T-helper 17 cell (primary cell): ENCODE measurements at regions not wholly inside any gene's neighbourhood (a gene's known extent, or its start where the extent isn't known, plus 50 kb on each side); places are given as distances from the start of the nearest gene placed in this dataset.

ENCODE experiments used
- ATAC-seq: fragments of 150-1000 bp; cut with Tn5 transposase; 2 replicates; pipeline ENCODE4 v1.10.0; 2021; ENCODE audit warnings: mild to moderate bottlenecking, moderate library complexity
- DNase-seq, 3 donors: peaks; one replicate each; pipeline versions ENCODE4 v3.0.0 to v3.0.0-alpha.2; 2020 to 2021
- H3K9me3 ChIP-seq: one replicate; pipeline ENCODE4 v1.7.0; 2013; ENCODE audit warnings: low read length, mild to moderate bottlenecking; ENCODE audit not compliant: control insufficient read depth, poor library complexity, severe bottlenecking
- H3K27ac Mint-ChIP-seq: one replicate; pipeline ENCODE4 v1.8.0; 2022; ENCODE audit warnings: mild to moderate bottlenecking, moderate library complexity, mixed read lengths
- H3K27me3 Mint-ChIP-seq: one replicate; pipeline ENCODE4 v1.8.0; 2022; ENCODE audit warnings: mixed read lengths
- H3K36me3 Mint-ChIP-seq: one replicate; pipeline ENCODE4 v1.8.0; 2022; ENCODE audit warnings: low read depth, mixed read lengths
- H3K4me1 Mint-ChIP-seq: one replicate; pipeline ENCODE4 v1.8.0; 2022; ENCODE audit warnings: mild to moderate bottlenecking, mixed read lengths
- H3K4me3 Mint-ChIP-seq: one replicate; pipeline ENCODE4 v1.8.0; 2022; ENCODE audit warnings: mild to moderate bottlenecking, moderate library complexity, mixed read lengths

DNA sequence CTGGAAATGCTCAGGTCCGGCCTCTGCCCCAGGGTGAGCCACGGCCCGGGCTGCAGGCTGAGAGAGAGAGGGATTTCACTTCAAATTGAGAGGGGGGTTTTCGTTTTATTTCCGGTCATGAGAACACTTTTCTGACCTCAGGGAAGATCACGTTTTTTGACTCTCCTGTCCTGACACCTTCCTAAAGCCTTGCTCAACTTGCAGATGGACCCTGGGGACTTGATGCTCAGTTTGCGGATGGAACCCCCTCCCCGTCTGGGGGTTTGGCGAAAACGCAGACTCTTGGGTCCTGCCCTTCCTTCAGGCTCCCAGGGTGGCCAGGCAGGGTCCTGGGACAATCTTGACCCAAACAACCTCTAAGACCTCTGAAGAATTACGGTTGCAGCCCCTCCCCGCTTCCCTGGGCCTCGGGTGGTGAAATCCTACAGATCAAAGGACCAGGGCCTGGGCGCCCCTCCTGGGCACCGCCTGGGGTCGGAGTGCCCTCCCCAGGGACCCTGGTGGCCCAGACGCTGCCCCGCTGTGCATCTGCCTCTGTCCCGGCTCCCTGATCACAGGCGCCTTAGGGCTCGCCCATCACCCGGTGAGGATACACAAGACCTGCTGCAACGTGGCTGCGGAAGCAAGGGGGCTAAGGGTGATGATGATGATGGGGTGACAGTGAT, 148.2 kb downstream of the ERMARD start:
- Mint-ChIP-seq H3K36me3 (peaks cover 4% of the 10 kb centered on the region), H3K4me3 (no peak overlapping the region), H3K4me1 (no peaks in the 10 kb centered on the region), H3K27ac (no peak overlapping the region), H3K27me3 (no peaks in the 10 kb centered on the region)
- no peak for ATAC-seq
- DNase-seq = no peak
- no peaks in the 10 kb centered on the region for H3K9me3 ChIP-seq

DNA sequence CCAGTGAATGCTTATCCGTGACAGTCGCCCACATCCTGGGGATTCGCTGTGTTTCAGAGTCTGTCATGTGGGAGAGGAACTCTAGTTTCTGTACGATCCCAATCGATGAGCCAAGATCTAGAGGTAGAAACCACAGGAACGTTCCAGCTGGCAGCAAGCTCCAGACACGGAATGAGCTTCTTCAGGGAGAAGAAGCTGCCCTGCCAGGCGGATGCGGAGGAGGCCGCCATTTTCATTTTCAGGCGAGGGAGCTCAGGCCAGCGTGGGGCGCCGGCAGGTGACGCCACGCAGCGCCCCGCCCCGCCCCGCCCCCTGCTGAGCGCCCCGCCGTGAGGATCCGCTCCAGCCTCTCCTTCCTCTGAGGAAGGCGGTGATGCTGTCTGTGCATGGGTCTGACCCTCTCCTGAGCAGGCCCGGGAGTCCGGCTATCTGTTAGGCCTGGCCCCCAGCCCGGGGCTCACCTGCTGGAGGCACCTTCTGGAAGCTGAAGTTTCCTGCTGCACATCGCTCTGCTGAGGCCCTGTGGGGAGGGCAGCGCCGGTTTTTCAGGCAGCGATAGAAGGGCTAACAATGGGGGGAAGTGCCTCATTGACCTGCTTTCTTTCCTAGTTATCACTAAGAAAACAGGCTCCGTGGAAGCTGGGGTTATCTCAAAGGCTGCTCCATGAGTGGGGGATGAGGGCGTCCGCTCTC, 147.5 kb downstream of the ERMARD start:
- DNase-seq (no peak), ATAC-seq (no peak)
- Mint-ChIP-seq H3K4me1 (no peaks in the 10 kb centered on the region), H3K36me3 (peaks cover 4% of the 10 kb centered on the region), H3K4me3 (no peak overlapping the region), H3K27me3 (no peaks in the 10 kb centered on the region), H3K27ac (no peak overlapping the region)
- H3K9me3 ChIP-seq = no peaks in the 10 kb centered on the region

DNA sequence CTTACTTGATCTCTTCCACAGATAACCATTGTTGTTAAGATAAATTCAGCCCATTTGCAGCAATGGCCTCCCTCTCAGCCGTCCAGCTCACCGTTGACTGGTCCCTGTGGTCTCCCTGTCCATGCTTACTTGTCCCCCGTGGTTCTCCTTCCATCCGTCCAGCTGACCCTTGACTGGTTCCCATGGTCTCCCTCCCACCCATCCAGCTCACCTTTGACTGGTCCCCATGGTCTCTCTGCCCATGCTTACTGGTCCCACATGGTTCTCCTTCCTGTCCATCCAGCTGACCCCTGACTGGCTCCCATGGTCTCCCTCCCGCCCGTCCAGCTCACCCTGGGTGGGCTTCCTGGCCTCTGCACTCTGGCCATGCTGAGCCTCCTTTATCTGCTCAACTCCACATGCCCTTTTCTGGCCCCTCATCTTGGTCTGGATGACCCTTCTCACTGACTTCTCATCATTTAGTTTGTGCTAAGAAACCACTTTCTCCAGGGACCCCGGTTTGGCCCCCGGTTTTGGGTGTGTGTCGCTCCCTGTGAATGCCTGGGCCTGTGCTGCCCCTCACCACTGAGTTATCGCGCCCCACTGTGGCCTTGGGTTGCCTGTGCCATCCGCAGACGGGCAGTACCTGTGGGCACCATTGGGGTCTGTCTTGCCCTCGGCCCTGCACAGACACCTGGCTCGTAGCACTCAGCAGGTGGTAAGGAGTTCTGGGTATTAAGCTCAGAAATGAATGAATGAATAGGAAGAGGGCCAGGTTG, 146.4 kb downstream of the ERMARD start:
- no peaks in the 10 kb centered on the region for H3K27me3 Mint-ChIP-seq
- H3K36me3 Mint-ChIP-seq = peaks cover 4% of the 10 kb centered on the region
- DNase-seq (no peak), ATAC-seq (no peak)
- H3K9me3 ChIP-seq = no peaks in the 10 kb centered on the region
- no peaks in the 10 kb centered on the region for H3K4me1 Mint-ChIP-seq
- no peak overlapping the region for H3K27ac Mint-ChIP-seq
- no peak overlapping the region for H3K4me3 Mint-ChIP-seq

DNA sequence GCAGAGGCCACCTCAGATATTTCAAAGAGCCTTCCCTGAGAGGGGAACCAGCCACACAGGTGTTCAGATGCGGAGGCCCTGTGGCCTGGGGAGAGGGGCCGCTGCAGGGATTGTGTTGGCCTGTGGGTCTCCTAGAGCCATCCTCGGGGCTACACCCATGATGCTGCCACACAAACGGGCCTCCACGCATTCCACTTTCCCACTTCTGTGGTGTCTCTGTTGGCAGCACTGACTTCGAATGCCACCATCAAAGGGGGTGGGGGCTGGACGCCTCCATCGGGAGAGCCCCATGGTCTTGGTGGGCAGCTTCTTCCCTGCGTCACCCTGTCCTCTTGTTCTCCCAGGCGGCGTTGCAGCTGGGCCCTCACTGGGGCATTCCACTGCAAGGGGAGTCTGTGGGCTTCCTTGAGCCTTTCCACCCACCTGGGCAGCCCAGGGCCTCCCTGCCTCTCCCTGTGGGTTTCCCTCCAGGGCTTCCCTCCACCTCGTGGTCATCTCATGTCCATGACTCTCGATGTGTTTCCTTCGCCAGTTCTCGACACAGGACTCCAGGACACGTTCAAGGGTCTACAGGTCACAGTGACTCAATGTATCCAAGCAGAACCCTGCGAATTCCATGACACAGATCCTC, 145.5 kb downstream of the ERMARD start:
- peaks cover 4% of the 10 kb centered on the region for H3K36me3 Mint-ChIP-seq
- DNase-seq (no peak), ATAC-seq (no peak)
- no peak overlapping the region for H3K27ac Mint-ChIP-seq
- no peaks in the 10 kb centered on the region for H3K27me3 Mint-ChIP-seq
- no peaks in the 10 kb centered on the region for H3K4me1 Mint-ChIP-seq
- no peaks in the 10 kb centered on the region for H3K9me3 ChIP-seq
- no peak overlapping the region for H3K4me3 Mint-ChIP-seq

DNA sequence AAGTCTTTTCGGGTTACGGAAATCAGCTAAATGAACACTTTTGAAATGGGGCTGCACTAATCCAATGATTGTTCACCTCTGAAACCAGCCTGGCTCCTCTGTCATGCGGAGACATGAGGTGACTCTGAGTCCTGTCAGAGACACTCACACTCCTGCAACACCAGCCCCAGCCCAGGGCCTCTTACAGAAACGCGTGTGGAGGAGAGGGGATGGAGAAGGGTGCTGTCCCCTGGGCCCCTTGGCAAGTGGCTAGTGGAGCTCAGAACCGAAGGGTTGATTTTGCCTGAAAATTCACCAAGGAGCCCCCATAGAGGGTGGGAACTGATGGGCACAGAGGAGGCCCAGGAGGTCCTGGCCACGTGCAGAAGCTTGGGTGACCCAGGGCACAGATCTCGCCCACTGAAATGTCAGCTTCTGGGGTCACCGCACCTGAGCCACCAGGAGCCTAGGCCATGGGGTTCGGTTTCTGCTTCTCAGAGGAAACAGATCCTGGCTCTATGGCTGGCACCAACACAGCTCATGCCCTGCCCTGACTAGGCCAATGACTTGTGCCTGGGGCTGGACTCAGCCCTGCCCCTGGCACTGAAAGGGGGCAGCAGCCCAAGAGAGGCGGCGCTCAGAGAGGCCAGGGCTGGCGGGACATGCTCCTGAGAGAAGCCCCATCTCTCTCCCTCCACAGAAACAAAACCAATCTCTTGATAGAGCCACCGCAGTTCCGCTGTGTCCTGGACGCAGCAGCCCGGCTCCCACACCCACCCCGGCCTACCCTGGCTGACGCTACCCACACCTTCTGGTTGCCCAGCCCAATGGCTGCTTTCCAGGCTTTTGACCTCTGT, 144.7 kb downstream of the ERMARD start:
- Mint-ChIP-seq H3K36me3 (peaks cover 4% of the 10 kb centered on the region), H3K27ac (no peak overlapping the region), H3K4me3 (no peak overlapping the region), H3K4me1 (no peaks in the 10 kb centered on the region), H3K27me3 (no peaks in the 10 kb centered on the region)
- no peaks in the 10 kb centered on the region for H3K9me3 ChIP-seq
- DNase-seq (no peak), ATAC-seq (no peak)

DNA sequence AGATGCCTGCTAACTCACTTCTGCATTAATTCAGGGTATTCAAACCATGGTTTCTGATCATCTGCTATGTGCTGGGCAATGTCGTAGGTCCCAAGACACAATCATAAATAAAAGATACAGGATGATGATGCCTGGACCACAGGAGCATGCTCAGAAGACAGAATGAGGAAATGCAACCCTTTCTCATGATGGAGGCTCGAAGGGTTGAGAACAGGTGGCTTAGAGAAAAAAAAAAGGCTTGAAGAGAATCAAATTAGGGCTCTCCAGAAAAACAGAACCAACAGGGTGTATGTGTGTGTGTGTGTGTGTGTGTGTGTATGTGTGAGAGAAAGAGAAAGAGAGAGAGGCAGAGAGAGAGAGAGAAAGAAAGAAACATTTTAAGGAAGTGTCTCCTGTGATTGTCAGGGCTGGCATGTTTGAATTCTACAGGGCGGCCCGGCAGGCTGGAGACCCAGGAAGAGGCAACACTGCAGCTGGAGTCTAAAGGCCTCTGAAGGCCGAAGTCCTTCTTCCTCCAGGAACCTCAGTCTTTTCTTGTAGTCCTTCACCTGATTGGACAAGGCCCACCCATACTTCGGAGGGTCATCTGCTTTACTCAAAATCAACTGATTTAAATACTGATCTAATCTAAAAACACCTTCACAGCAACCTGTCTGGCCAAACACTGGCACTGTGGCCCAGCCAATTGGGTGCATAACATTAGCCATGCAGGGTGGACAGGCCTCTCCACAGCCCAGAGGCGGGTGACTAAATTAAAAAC, 143.8 kb downstream of the ERMARD start:
- Mint-ChIP-seq H3K27ac (no peak overlapping the region), H3K27me3 (no peaks in the 10 kb centered on the region), H3K4me1 (no peaks in the 10 kb centered on the region), H3K4me3 (no peak overlapping the region), H3K36me3 (peaks cover 4% of the 10 kb centered on the region)
- no peaks in the 10 kb centered on the region for H3K9me3 ChIP-seq
- DNase-seq (no peak), ATAC-seq (no peak)

DNA sequence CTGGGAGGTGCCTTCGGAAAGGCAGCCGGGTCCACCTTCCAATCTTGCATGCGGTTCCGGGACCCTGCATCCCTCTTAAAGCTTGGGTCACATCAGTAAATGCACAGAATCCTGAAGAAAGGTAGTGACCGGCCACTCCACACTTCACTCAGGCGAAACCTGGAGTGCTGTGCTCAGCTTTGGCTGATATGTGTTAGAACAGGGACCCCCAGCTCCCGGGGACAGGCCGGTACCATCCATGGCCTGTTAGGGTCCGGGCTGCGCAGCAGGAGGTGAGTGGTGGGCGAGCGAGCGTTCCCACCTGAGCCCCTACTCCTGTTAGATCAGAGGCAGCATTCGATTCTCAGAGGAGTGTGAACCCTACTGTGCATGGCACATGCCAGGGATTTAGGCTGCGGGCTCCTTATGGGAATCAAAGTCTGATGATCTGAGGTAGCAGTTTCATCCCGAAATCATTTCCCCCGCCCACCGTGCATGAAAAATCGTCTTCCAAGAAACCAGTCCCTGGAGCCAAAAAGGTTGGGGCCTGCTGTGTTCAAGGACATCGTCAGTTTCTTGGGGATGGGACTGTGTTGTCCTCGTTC, 143.0 kb downstream of the ERMARD start:
- Mint-ChIP-seq H3K27me3 (peaks cover under 1% of the 10 kb centered on the region), H3K27ac (no peak overlapping the region), H3K4me1 (no peaks in the 10 kb centered on the region), H3K4me3 (no peak overlapping the region), H3K36me3 (no peaks in the 10 kb centered on the region)
- ATAC-seq (no peak), DNase-seq (no peak)
- no peaks in the 10 kb centered on the region for H3K9me3 ChIP-seq

DNA sequence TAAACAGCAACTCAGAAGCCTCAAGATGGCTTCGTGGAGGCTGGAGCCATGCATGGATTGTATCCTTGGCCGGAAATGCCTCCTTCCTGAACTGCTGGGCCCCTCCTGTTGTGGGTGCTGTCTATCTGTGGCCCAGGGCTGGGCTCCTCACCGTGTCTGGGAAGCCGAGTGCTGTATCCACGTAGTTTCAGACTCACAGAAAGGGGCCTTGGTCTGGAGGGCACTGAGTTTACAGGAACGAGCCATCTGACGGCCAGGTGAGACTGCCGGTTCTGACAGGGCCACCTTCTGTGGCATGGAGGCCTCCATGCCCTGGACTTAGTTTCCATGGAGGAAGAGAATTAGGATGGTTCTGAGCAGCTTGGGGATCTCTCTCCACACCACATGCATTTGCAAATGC, 142.2 kb downstream of the ERMARD start:
- no peaks in the 10 kb centered on the region for H3K9me3 ChIP-seq
- Mint-ChIP-seq H3K27me3 (peaks cover 8% of the 10 kb centered on the region), H3K4me3 (no peak overlapping the region), H3K27ac (no peak overlapping the region), H3K4me1 (no peaks in the 10 kb centered on the region), H3K36me3 (no peaks in the 10 kb centered on the region)
- DNase-seq (no peak), ATAC-seq (no peak)

DNA sequence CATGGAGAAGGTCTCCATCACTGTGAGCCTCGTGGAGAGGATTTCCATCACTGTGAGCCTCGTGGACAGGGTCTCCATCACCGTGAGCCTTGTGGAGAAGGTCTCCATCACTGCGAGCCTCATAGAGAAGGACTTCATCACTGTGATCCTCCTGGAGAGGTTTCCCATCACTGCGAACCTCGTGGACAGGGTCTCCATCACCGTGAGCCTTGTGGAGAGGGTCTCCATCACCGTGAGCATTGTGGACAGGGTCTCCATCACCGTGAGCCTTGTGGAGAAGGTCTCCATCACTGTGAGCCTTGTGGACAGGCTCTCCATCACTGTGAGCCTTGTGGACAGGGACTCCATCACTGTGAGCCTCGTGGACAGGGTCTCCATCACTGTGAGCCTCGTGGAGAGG, 140.4 kb downstream of the ERMARD start:
- Mint-ChIP-seq H3K4me1 (no peaks in the 10 kb centered on the region), H3K36me3 (no peaks in the 10 kb centered on the region), H3K27me3 (peaks cover 22% of the 10 kb centered on the region), H3K4me3 (no peak overlapping the region), H3K27ac (no peak overlapping the region)
- ATAC-seq = no peak
- no peak for DNase-seq
- no peaks in the 10 kb centered on the region for H3K9me3 ChIP-seq

DNA sequence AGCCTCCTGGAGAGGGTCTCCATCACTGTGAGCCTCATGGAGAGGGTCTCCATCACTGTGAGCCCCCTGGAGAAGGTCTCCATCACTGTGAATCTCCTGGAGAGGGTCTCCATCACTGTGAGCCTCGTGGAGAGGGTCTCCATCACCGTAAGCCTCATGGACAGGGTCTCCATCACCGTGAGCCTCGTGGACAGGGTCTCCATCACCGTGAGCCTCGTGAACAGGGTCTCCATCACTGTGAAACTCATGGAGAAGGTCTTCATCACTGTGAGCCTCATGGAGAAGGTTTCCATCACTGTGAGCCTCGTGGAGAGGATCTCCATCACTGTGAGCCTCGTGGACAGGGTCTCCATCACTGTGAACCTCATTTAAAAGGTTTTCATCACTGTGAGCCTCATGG, 140.0 kb downstream of the ERMARD start:
- Mint-ChIP-seq H3K27ac (no peak overlapping the region), H3K27me3 (peaks cover 24% of the 10 kb centered on the region), H3K36me3 (no peaks in the 10 kb centered on the region), H3K4me3 (no peak overlapping the region), H3K4me1 (no peaks in the 10 kb centered on the region)
- ATAC-seq (no peak), DNase-seq (no peak)
- H3K9me3 ChIP-seq = no peaks in the 10 kb centered on the region

DNA sequence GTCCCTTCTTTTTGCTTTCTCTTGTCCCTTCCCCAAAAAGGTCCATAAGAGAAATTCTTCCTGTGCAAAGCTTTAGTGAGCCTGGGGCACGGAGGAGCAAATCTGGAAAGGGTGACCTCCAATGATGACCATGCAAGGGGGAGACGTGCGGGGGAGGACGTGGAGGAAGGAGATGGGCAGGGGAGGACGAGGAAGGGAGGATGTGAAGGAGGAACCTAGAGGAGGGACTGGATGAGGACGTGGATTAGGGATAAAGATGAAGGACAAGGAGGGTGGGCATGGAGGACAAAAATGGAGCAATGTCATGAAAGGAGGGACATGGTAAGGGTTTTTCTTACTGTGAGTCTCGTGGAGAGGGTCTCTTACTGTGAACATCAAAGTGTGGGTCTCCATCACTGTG, 139.5 kb downstream of the ERMARD start:
- H3K4me1 Mint-ChIP-seq = no peaks in the 10 kb centered on the region
- DNase-seq (no peak), ATAC-seq (no peak)
- H3K27me3 Mint-ChIP-seq = peaks cover 24% of the 10 kb centered on the region
- no peak overlapping the region for H3K4me3 Mint-ChIP-seq
- no peaks in the 10 kb centered on the region for H3K9me3 ChIP-seq
- H3K27ac Mint-ChIP-seq = no peak overlapping the region
- H3K36me3 Mint-ChIP-seq = no peaks in the 10 kb centered on the region

DNA sequence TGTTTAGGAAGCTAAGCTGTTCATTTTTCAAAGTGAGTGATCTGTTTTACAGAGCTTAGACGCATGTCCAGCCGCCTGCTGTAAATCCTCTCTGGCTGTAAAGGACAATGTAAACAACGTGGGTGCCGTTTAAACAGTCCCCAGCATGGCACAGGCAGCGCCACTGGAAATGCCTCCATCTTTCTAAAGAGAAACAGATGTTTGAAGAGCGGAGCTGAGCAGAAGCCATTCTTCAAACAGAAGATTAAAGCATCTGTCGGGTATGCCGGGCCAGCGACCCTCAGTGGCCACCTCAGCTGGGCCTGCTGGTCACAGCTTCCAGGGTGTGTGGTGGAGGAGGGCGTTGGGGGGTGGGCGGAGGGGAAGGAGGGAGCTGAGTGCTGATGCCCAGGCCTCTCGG, 138.6 kb downstream of the ERMARD start:
- DNase-seq (no peak), ATAC-seq (no peak)
- no peaks in the 10 kb centered on the region for H3K4me1 Mint-ChIP-seq
- no peak overlapping the region for H3K4me3 Mint-ChIP-seq
- peaks cover 24% of the 10 kb centered on the region for H3K27me3 Mint-ChIP-seq
- H3K36me3 Mint-ChIP-seq = no peaks in the 10 kb centered on the region
- H3K9me3 ChIP-seq = no peaks in the 10 kb centered on the region
- no peak overlapping the region for H3K27ac Mint-ChIP-seq
